Hepatocyte (in vitro differentiated cells): ENCODE measurements at regions not wholly inside any gene's neighbourhood (a gene's known extent, or its start where the extent isn't known, plus 50 kb on each side); places are given as distances from the start of the nearest gene placed in this dataset.

Source experiments
- EZH2 ChIP-seq: fragments of 200-600 bp; sonication (generic); IDR thresholded peaks from 2 replicates; pipeline ENCODE4 v1.6.1; 2016; ENCODE audit warnings: antibody characterized with exemption, mild to moderate bottlenecking, borderline replicate concordance
- EZH2phosphoT487 ChIP-seq: fragments of 200-600 bp; sonication (generic); IDR thresholded peaks from one replicate; pipeline ENCODE4 v1.6.1; 2018; ENCODE audit warnings: antibody characterized with exemption, mild to moderate bottlenecking, low read depth, moderate library complexity; ENCODE audit not compliant: unreplicated experiment, severe bottlenecking
- TF ChIP-seq, protein P1 (sequence below): fragments of 200-600 bp; sonication (generic); IDR thresholded peaks from 2 replicates; pipeline ENCODE4 v1.5.1; 2016; ENCODE audit warnings: antibody characterized with exemption, mild to moderate bottlenecking; ENCODE audit not compliant: poor library complexity

DNA sequence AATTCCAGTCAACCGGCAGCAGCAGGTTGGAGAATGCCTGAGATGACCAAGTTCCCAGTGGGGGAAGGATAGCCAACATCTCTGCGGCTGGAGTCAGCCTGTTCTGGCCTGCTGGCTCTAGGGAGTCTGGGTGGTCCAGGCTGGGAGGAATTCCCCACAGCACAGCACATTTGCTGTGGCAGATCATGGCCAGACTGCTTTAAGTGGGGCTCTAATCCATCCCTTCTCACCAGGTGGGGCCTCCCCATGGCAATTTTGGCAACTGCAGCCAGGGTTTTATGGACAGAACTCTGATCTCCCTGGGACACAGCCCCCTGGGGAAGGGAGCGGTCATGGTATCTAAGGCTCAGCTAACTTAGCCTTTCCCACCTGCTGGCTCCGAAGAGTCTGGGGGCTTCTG lies 226.1 kb downstream of the DTWD2 start:
- TF ChIP-seq, protein P1, sequence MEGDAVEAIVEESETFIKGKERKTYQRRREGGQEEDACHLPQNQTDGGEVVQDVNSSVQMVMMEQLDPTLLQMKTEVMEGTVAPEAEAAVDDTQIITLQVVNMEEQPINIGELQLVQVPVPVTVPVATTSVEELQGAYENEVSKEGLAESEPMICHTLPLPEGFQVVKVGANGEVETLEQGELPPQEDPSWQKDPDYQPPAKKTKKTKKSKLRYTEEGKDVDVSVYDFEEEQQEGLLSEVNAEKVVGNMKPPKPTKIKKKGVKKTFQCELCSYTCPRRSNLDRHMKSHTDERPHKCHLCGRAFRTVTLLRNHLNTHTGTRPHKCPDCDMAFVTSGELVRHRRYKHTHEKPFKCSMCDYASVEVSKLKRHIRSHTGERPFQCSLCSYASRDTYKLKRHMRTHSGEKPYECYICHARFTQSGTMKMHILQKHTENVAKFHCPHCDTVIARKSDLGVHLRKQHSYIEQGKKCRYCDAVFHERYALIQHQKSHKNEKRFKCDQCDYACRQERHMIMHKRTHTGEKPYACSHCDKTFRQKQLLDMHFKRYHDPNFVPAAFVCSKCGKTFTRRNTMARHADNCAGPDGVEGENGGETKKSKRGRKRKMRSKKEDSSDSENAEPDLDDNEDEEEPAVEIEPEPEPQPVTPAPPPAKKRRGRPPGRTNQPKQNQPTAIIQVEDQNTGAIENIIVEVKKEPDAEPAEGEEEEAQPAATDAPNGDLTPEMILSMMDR = no peak
- TF ChIP-seq EZH2 (no peak), EZH2phosphoT487 (no peak)
